ENCODE measurements at regions not wholly inside any gene's neighbourhood (a gene's known extent, or its start where the extent isn't known, plus 50 kb on each side); places are given as distances from the start of the nearest gene placed in this dataset.
"Not testable (repeated sequence)": the region's sequence is repeated elsewhere in the genome, so short reads cannot be mapped to it uniquely, and the experiment has no call there.

GRCh38 chr11:134719940-134720690, 308.1 kb upstream of the B3GAT1 start:
- not testable (repeated sequence) for DNase-seq

DNA sequence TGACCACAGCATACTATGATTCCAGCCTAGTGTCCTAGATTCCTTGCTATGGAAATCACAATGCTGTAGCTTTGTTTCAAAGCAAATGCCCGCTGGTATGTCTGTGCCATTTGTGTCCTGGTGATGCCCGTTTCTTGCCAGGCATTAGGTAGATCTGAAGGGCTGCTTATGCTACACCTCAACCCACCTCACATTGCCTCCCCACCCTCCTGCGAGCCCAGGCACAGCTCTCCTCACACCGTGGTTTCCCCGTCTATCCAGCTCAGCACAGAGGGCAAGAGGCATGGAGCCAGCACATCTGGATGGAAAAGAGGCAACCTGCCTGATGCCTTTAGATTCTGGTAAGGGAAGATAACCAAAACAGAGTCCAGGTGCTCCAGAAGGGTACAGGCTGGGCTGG, 307.4 kb upstream of the B3GAT1 start:
- no peak for DNase-seq

GRCh38 chr11:134716582-134716981, 304.5 kb upstream of the B3GAT1 start:
- DNase-seq, result no peak

DNA sequence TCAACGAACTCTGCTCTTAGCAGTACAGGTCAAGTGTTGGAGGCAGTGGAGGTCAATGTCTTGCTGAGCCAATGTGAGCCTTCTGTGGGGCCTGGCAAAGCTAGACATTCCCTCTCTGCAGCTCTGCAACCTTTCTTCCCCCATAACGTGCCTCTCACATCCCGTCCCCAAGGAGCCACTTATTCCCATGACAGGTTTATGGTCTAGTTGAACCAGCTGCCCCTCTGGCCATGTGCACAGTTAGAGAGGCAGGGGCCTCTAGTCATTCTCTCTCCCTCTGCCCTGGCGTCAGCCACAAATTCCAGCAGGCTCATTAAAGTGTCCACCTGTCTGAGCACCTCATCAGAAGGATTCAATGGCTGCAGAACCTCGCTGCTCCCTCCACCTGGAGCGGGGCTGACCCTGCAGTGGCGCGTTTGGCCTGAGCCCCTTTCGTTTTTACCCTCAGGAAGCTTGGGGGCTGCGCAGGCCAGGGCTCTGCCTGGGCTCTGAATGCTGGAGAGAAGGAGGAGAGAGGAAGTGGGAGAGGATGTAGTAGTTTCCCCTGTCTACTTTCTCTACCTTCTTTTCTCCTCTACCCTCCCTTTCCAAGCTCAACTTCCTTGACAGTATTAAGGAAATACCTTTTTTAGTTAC, 302.1 kb upstream of the B3GAT1 start:
- peak; percentile 69 for DNase-seq

DNA sequence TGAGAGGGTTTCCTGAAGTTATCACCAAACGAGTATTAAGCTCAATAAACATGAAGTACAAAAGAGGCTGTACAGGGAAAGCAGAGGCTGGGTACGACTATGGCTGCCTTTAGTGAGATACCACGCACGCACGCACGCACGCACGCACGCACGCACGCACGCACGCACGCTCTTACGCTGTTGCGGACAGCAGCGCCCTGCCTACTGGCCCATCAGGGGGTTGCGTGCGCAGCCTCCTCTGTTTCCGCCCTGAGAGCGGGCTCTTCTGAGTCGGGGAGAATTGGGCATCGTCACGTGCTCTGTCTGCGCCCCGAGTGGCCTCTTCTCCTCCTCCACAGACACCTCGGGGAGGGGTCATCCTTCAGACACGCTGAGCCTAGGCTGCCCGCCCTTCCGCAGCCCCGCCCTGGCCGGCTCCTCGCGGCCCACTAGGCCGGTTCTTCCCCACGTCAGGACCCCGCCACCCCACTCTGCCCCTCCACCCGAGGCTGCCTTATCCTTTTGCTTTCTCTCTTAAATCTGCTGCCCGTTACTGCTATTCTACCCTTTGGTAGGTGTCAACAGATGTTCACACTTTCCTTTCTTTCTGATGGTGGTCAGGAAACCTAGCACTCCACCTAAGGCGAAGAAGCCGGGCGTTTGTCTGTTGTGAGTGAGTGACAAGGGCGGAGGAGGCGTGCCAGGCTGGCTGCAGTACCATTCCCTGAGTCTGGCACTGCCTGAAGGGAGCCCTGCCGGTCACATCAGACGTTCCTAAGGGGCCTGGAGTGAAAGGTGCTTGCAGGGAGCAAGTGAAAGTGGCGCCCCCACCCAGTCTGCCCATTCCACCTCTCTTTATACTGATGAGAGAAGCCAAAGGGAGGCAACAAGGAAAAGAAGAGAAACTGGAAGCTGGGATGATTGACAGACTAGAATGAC, 300.4 kb upstream of the B3GAT1 start:
- peak; percentile 43 for DNase-seq

DNA sequence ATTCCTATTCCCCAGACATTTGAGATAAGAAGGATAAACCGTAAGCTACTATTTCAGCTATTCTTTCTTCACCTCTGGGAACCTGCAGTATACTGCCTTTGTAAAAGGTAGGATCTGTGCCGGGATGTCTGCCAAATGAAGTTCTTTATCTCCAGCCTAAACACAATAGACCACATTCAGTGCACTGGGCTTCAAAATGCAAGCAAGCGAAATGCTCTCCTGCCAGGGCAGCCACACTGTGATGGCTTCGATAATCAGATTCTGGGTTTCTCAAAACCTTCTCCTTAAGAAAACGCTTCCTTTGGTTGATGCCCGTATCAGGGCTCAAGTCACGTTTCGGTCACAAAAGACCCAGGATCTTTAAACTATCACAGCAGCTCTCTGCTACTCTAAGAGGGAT, 299.5 kb upstream of the B3GAT1 start:
- no peak for DNase-seq

DNA sequence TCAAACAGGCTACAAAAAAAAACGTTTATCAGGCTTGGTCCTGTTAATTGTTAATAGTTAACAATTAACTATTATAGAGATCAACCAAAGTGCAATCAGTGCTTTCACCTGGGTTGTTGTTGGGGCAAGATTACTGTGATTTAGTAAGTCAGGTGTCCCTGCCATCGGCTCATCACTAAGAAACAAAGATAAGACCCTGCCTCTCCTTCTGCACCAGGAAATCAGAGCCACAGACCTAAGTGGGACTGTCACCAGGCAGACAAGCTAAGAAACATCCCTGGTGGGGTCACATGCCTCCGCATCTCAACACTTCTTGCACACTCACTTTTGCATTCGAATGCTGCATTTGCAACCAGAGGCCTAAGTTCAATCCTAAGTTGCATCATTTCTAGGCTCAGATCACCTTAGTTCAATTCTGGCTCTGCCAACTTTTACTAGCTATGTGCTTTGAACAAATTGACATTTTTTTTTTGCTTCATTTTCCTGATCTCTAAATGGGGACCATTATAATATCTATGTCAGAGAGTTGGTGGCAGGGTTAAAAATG, 298.9 kb upstream of the B3GAT1 start:
- no peak for DNase-seq

DNA sequence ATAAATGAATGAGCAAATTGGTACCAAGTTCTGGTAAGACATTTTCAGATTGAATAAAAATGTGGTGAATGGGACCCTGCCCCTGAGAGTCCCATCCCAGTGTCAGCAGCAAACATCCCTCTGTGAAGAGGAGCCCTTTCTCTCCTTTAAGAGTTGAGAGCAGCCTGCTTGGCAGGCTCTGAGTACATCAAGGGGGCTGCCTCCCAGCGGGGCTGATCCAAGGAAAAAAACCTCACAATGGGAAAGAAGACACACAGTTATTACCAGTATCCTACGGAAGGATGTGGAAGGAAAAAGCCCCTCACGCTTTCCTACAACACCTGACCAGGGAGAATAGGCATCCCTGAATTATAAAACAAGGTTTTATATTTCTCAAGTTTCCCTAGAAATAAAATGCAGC, 293.8 kb upstream of the B3GAT1 start:
- DNase-seq, result no peak

GRCh38 chr11:134702827-134703226, 290.8 kb upstream of the B3GAT1 start:
- no peak for DNase-seq

- no peak for DNase-seq
Observed at GRCh38 chr11:134701564-134702165, 289.6 kb upstream of the B3GAT1 start.

DNA sequence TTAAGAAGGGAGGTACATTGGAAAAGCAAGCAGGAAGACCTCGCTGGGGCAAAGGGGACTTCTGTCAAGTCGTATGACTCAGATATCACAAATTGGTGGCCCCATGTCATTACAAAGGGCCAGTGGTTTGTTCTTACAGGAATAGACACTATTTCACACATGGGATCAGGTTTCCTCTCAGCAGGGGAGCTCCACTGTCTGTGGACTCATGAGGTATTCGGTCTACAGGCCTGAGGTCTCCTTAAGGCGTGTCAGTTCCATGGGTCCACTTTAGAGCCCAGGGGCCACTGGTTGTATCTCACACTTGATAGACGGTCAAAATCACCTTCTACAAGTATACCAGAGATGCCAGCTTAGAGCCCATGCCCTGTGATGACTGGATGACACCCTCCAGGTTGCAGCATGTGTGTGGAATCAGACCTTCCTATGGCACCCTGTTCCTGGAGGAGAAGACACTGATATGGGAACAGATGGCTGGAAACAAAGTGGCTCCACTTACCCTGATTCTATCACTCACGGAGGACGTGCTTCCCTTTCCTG, 288.1 kb upstream of the B3GAT1 start:
- no peak for DNase-seq

GRCh38 chr11:134696455-134696854, 284.4 kb upstream of the B3GAT1 start:
- DNase-seq, result no peak

- DNase-seq, result no peak
Observed at GRCh38 chr11:134691985-134692384, 279.9 kb upstream of the B3GAT1 start.

DNA sequence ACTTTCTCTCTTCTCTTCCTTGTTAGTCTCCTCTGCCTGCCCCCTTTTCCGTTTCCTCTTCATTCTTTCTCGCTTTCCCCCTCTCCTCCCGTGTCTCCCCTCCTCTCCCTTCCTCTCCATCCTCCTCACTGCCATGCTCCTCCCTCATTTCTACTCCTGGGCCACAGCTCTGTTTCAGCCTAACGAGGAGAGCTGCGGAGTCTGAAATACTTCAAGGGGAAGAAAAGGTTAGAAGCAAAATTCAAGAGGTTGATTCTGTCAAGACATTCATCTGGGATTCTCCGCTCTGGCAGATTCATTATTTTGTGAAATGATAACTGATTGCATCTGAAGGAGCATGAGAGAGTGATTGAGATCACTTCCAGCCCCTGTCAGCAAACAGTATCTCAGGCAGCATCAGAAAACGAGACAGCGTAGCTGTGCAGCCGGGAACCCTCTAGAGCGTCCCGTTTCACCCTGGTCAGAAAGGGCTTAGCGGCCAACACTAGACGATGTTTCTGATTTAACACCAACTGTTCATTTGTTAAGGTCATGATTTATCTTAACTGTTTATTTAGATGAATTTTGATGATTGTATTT, 279.3 kb upstream of the B3GAT1 start:
- no peak for DNase-seq

- DNase-seq, result no peak
Observed at GRCh38 chr11:134689886-134690285, 277.8 kb upstream of the B3GAT1 start.

- DNase-seq, result no peak
Observed at GRCh38 chr11:134687548-134687947, 275.5 kb upstream of the B3GAT1 start.

- DNase-seq, result peak; percentile 63
Observed at GRCh38 chr11:134686460-134687061, 274.5 kb upstream of the B3GAT1 start.

GRCh38 chr11:134685793-134686380, 273.8 kb upstream of the B3GAT1 start:
- DNase-seq, result no peak

- no peak for DNase-seq
Observed at GRCh38 chr11:134684576-134684975, 272.5 kb upstream of the B3GAT1 start.

- no peak for DNase-seq
Observed at GRCh38 chr11:134683860-134684259, 271.8 kb upstream of the B3GAT1 start.

- DNase-seq, result no peak
Observed at GRCh38 chr11:134682577-134682976, 270.5 kb upstream of the B3GAT1 start.
